DND-41 (cell line): ENCODE measurements at regions not wholly inside any gene's neighbourhood (a gene's known extent, or its start where the extent isn't known, plus 50 kb on each side); places are given as distances from the start of the nearest gene placed in this dataset.

Experiments
- ATAC-seq: fragments of 200-7000 bp; cut with Tn5 transposase; 3 replicates; pipeline ENCODE4 v1.9.1; 2021; ENCODE audit warnings: low read depth; ENCODE audit not compliant: insufficient read depth
- DNase-seq: peaks from one replicate; pipeline ENCODE4 v3.0.0-alpha.2; 2020
- H2AFZ ChIP-seq: 2 replicates; pipeline ENCODE4 v1.6.0; 2012; ENCODE audit warnings: low read depth, low read length
- H3K27ac ChIP-seq: 2 replicates; pipeline ENCODE4 v1.5.1; 2012; ENCODE audit warnings: low read length, inconsistent platforms
- H3K27me3 ChIP-seq: fragments of 200-600 bp; sonication (generic); 2 replicates; pipeline ENCODE4 v1.6.0; 2012; ENCODE audit warnings: low read length, mild to moderate bottlenecking, inconsistent platforms; ENCODE audit not compliant: insufficient read depth, poor library complexity
- H3K36me3 ChIP-seq: 2 replicates; pipeline ENCODE4 v1.5.1; 2012; ENCODE audit warnings: low read length, inconsistent platforms; ENCODE audit not compliant: insufficient read depth
- H3K4me1 ChIP-seq: 2 replicates; pipeline ENCODE4 v1.5.1; 2012; ENCODE audit warnings: mild to moderate bottlenecking, low read length; ENCODE audit not compliant: insufficient read depth
- H3K4me2 ChIP-seq: 2 replicates; pipeline ENCODE4 v1.6.0; 2012; ENCODE audit warnings: mild to moderate bottlenecking, moderate library complexity, low read length, inconsistent platforms; ENCODE audit not compliant: insufficient read depth
- H3K4me3 ChIP-seq, 2 experiments: fragments of 200-600 bp in 1 of 2; shearing (Covaris generic) in 1 of 2; 2 replicates each; pipeline ENCODE4 v1.5.1; 2012 to 2016; ENCODE audit warnings: inconsistent platforms in 2 of 2, low read length in 2 of 2, mild to moderate bottlenecking in 2 of 2, low read depth in 1 of 2, moderate library complexity in 1 of 2
- H3K79me2 ChIP-seq: 2 replicates; pipeline ENCODE4 v1.6.0; 2012; ENCODE audit warnings: low read length, inconsistent platforms; ENCODE audit not compliant: insufficient read depth
- H3K9ac ChIP-seq: 2 replicates; pipeline ENCODE4 v1.6.0; 2012; ENCODE audit warnings: low read depth, mild to moderate bottlenecking, inconsistent platforms, low read length, moderate library complexity
- H3K9me3 ChIP-seq: 2 replicates; pipeline ENCODE4 v1.5.1; 2012; ENCODE audit warnings: low read length, moderate library complexity, mild to moderate bottlenecking, inconsistent platforms; ENCODE audit not compliant: insufficient read depth, severe bottlenecking
- H4K20me1 ChIP-seq: 2 replicates; pipeline ENCODE4 v1.6.0; 2012; ENCODE audit warnings: low read length; ENCODE audit not compliant: insufficient read depth
- CTCF ChIP-seq: IDR thresholded peaks from 2 replicates; pipeline ENCODE4 v1.5.1; 2012; ENCODE audit warnings: borderline replicate concordance, low read length, moderate library complexity, mild to moderate bottlenecking; ENCODE audit not compliant: poor library complexity, severe bottlenecking; ENCODE audit errors: extremely low read depth
- EZH2 ChIP-seq: IDR thresholded peaks from 3 replicates; pipeline ENCODE4 v1.6.1; 2012; ENCODE audit warnings: borderline replicate concordance, low read depth, mild to moderate bottlenecking, moderate library complexity, low read length, inconsistent platforms; ENCODE audit not compliant: severe bottlenecking

- ATAC-seq (no peak), DNase-seq (no peak)
- Histone ChIP-seq H3K4me3 (no peak overlapping the region), H3K36me3 (no peaks in the 10 kb centered on the region), H3K9me3 (no peaks in the 10 kb centered on the region), H3K4me2 (no peak overlapping the region), H2AFZ (no peak overlapping the region), H3K9ac (no peak overlapping the region), H3K27me3 (no peaks in the 10 kb centered on the region), H3K4me1 (no peaks in the 10 kb centered on the region), H3K27ac (no peak overlapping the region), H3K79me2 (no peaks in the 10 kb centered on the region), H4K20me1 (no peaks in the 10 kb centered on the region)
- TF ChIP-seq EZH2, result no peak
- TF ChIP-seq CTCF, result no peak
Measured at GRCh38 chr7:41489885-41490284, 213.0 kb downstream of the INHBA start.

- no peak overlapping the region for H3K4me2 ChIP-seq
- H3K4me1 ChIP-seq, result no peaks in the 10 kb centered on the region
- no peaks in the 10 kb centered on the region for H4K20me1 ChIP-seq
- no peak for DNase-seq
- H2AFZ ChIP-seq, result no peak overlapping the region
- no peak overlapping the region for H3K27ac ChIP-seq
- no peaks in the 10 kb centered on the region for H3K9me3 ChIP-seq
- TF ChIP-seq CTCF (no peak), EZH2 (no peak)
- H3K27me3 ChIP-seq, result no peaks in the 10 kb centered on the region
- H3K4me3 ChIP-seq, result no peak overlapping the region
- H3K79me2 ChIP-seq, result no peaks in the 10 kb centered on the region
- no peak for ATAC-seq
- no peak overlapping the region for H3K9ac ChIP-seq
- no peaks in the 10 kb centered on the region for H3K36me3 ChIP-seq
Measured at GRCh38 chr7:41487229-41487940, 215.5 kb downstream of the INHBA start.

GRCh38 chr7:41481353-41481752 is 221.5 kb downstream of the INHBA start:
- ATAC-seq (no peak), DNase-seq (no peak)
- Histone ChIP-seq H3K36me3 (no peaks in the 10 kb centered on the region), H3K79me2 (no peaks in the 10 kb centered on the region), H3K9ac (no peak overlapping the region), H3K9me3 (peaks cover 3% of the 10 kb centered on the region), H3K4me2 (no peak overlapping the region), H3K4me3 (no peak overlapping the region), H3K27me3 (no peaks in the 10 kb centered on the region), H2AFZ (no peak overlapping the region), H4K20me1 (no peaks in the 10 kb centered on the region), H3K27ac (no peak overlapping the region), H3K4me1 (no peaks in the 10 kb centered on the region)
- no peak for TF ChIP-seq CTCF
- no peak for TF ChIP-seq EZH2

- no peak for TF ChIP-seq CTCF
- TF ChIP-seq EZH2, result no peak
- no peak for DNase-seq
- Histone ChIP-seq H3K4me3 (no peak overlapping the region), H3K9ac (no peak overlapping the region), H3K27ac (no peak overlapping the region), H3K36me3 (no peaks in the 10 kb centered on the region), H4K20me1 (no peaks in the 10 kb centered on the region), H2AFZ (no peak overlapping the region), H3K4me1 (no peaks in the 10 kb centered on the region), H3K9me3 (peaks cover 3% of the 10 kb centered on the region), H3K4me2 (no peak overlapping the region), H3K27me3 (no peaks in the 10 kb centered on the region), H3K79me2 (no peaks in the 10 kb centered on the region)
- no peak for ATAC-seq
Measured at GRCh38 chr7:41478187-41478586, 224.7 kb downstream of the INHBA start.
